ENCODE measurements at regions not wholly inside any gene's neighbourhood (a gene's known extent, or its start where the extent isn't known, plus 50 kb on each side); places are given as distances from the start of the nearest gene placed in this dataset.

DNA sequence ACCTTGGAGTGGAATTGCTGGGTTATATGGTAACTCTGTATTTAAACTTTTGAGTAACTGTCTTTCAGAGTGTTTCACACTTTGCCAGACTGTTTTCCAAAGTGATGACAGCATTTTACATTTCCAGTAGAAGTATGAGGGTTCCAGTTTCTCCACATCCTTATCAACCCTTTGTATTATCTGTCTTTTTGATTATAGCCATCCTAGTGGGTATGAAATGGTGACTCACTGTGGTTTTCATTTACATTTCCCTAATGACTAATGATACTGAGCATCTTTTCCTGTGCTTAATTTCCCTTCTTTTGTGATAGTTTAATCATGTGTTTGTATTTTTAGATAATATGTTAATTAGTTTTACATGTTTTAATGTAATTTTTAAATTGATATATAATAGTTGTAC is 138.1 kb upstream of the DAZL start:
- H3K4me3 ChIP-seq, result no peak overlapping the region
- H3K36me3 ChIP-seq, result no peaks in the 10 kb centered on the region
- H3K27ac ChIP-seq, result no peak overlapping the region
- no peak for DNase-seq (ENCODE audit: extremely low spot score in 2 of 2)
- intact Hi-C loops (cut with DNase I), result no loop called here
- H3K4me1 ChIP-seq, result no peaks in the 10 kb centered on the region
- H3K9me3 ChIP-seq, result no peaks in the 10 kb centered on the region
- TF ChIP-seq POLR2A (IDR thresholded peaks at IDR 0.05) (no peak), CTCF (IDR thresholded peaks at IDR 0.05) (no peak), POLR2AphosphoS5 (IDR thresholded peaks at IDR 0.05; ENCODE audit: insufficient read depth in 1 of 2, low read depth in 1 of 2) (no peak)
- no peaks in the 10 kb centered on the region for H3K27me3 ChIP-seq

DNA sequence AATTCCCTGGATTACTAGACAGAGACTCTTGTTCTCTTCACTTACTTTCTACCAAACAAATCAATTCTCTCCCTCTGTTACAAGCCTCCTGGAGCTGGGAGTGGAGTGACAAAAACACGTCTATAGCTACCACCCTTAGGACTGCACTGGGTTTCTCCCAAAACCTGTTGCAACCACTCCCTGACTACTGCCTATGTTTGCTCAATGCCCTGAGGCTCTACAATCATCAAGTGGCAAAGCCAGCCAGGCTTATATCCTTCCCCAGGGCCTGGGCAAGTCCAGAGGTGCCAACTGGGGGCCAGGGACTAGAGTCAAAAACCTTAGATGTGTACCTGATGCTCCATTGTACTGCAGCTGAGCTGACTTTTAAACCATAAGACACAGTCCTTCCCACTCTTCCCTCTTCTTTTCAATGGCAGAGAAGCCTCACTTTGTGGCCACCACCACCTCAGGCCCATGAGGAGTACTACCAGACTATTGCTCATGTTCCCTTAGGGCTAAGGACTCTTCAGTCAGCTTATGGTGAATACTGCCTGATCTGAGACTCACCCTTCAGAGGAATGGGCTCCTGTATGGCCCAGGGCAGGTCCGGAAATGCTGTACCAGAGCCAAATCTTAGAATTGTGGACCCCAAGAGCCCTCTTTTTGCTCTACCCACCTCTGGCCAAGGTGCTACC is 125.4 kb upstream of the PLCL2 start:
- Histone ChIP-seq H3K36me3 (no peaks in the 10 kb centered on the region), H3K27me3 (no peaks in the 10 kb centered on the region), H3K4me3 (no peak overlapping the region), H3K9me3 (no peaks in the 10 kb centered on the region), H3K27ac (no peak overlapping the region), H3K4me1 (no peaks in the 10 kb centered on the region)
- DNase-seq (ENCODE audit: extremely low spot score in 2 of 2), result no peak
- TF ChIP-seq POLR2AphosphoS5 (IDR thresholded peaks at IDR 0.05; ENCODE audit: insufficient read depth in 1 of 2, low read depth in 1 of 2) (no peak), POLR2A (IDR thresholded peaks at IDR 0.05) (no peak), CTCF (IDR thresholded peaks at IDR 0.05) (no peak)
- intact Hi-C loops (cut with DNase I), result no loop called here

- no peaks in the 10 kb centered on the region for H3K4me1 ChIP-seq
Measured at GRCh38 chr3:16761571-16761970, 123.2 kb upstream of the PLCL2 start.

GRCh38 chr3:16765661-16766060 is 119.1 kb upstream of the PLCL2 start:
- H3K4me1 ChIP-seq, result no peaks in the 10 kb centered on the region
- H3K9me3 ChIP-seq, result no peaks in the 10 kb centered on the region
- no peaks in the 10 kb centered on the region for H3K36me3 ChIP-seq
- no peaks in the 10 kb centered on the region for H3K27me3 ChIP-seq
- H3K27ac ChIP-seq, result no peak overlapping the region
- intact Hi-C loops (cut with DNase I), result no loop called here
- no peak overlapping the region for H3K4me3 ChIP-seq
- DNase-seq (ENCODE audit: extremely low spot score in 2 of 2), result no peak
- TF ChIP-seq POLR2A (IDR thresholded peaks at IDR 0.05) (no peak), CTCF (IDR thresholded peaks at IDR 0.05) (no peak), POLR2AphosphoS5 (IDR thresholded peaks at IDR 0.05; ENCODE audit: insufficient read depth in 1 of 2, low read depth in 1 of 2) (no peak)

More at GRCh38 chr3:16761571-16761970, 123.2 kb upstream of the PLCL2 start:
- no peak for DNase-seq (ENCODE audit: extremely low spot score in 2 of 2)
- Histone ChIP-seq H3K27ac (no peak overlapping the region), H3K4me3 (no peak overlapping the region), H3K9me3 (no peaks in the 10 kb centered on the region), H3K27me3 (no peaks in the 10 kb centered on the region), H3K36me3 (no peaks in the 10 kb centered on the region)
- intact Hi-C loops (cut with DNase I), result no loop called here
- TF ChIP-seq CTCF (IDR thresholded peaks at IDR 0.05), result no peak
- TF ChIP-seq POLR2AphosphoS5 (IDR thresholded peaks at IDR 0.05; ENCODE audit: insufficient read depth in 1 of 2, low read depth in 1 of 2), result no peak
- no peak for TF ChIP-seq POLR2A (IDR thresholded peaks at IDR 0.05)

DNA sequence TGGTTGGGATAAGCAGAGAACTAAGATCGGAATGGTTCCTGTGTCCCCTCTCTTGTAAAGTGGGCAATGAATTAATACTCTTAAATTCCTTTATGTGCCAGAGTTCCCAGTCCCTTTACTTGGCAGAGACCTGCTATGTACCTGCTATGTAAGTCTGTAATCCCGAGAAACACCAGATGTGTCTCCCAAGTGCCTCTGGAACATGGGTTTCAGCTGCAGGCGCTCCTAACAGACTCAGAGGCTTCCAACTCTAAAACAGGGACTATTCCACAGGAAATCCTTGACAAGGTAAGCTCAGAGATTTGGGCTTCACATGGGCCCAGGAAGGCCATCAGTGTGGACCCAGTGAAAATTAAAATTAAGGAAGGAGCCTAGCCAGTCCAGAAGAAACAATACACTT is 117.7 kb upstream of the PLCL2 start:
- no peak for TF ChIP-seq POLR2A (IDR thresholded peaks at IDR 0.05)
- TF ChIP-seq POLR2AphosphoS5 (IDR thresholded peaks at IDR 0.05; ENCODE audit: insufficient read depth in 1 of 2, low read depth in 1 of 2), result no peak
- TF ChIP-seq CTCF (IDR thresholded peaks at IDR 0.05), result no peak
- Histone ChIP-seq H3K4me1 (no peaks in the 10 kb centered on the region), H3K36me3 (no peaks in the 10 kb centered on the region), H3K27me3 (no peaks in the 10 kb centered on the region), H3K4me3 (no peak overlapping the region), H3K27ac (no peak overlapping the region), H3K9me3 (no peaks in the 10 kb centered on the region)
- intact Hi-C loops (cut with DNase I), result no loop called here
- DNase-seq (ENCODE audit: extremely low spot score in 2 of 2), result no peak

Measured in vagina (tissue), 2 donors.